Suprapubic skin (tissue), 4 donors: ENCODE measurements at regions not wholly inside any gene's neighbourhood (a gene's known extent, or its start where the extent isn't known, plus 50 kb on each side); places are given as distances from the start of the nearest gene placed in this dataset.

Experiments used
- CTCF ChIP-seq, 2 donors: fragments of 200-600 bp in 1 of 2; fragments of 450-650 bp in 1 of 2; sonication (generic) in 1 of 2; IDR thresholded peaks; one replicate each; pipeline ENCODE4 v1.5.1; 2016 to 2019; ENCODE audit warnings: antibody characterized with exemption in 2 of 2, mild to moderate bottlenecking in 1 of 2, moderate library complexity in 1 of 2
- EP300 ChIP-seq: sonication (generic); formaldehyde crosslinking; IDR thresholded peaks from one replicate; pipeline ENCODE4 v1.6.1; 2017; ENCODE audit warnings: antibody characterized with exemption
- POLR2A ChIP-seq, 2 donors: fragments of 450-650 bp; IDR thresholded peaks; one replicate each; pipeline ENCODE4 v1.6.1; 2017; ENCODE audit warnings: antibody characterized with exemption in 2 of 2, mild to moderate bottlenecking in 2 of 2, moderate library complexity in 2 of 2
- POLR2AphosphoS5 ChIP-seq, 3 donors: sonication (generic); formaldehyde crosslinking; IDR thresholded peaks; one replicate each; pipeline ENCODE4 v1.6.1; 2017; ENCODE audit warnings: antibody characterized with exemption in 3 of 3

GRCh38 chr18:52045946-52046675 lies 293.9 kb upstream of the DCC start:
- TF ChIP-seq EP300 (no peak), CTCF (IDR thresholded peaks at IDR 0.05) (no peak), POLR2AphosphoS5 (IDR thresholded peaks at IDR 0.05) (no peak), POLR2A (IDR thresholded peaks at IDR 0.05) (no peak)
